Endodermal cell (in vitro differentiated cells): ENCODE measurements at regions not wholly inside any gene's neighbourhood (a gene's known extent, or its start where the extent isn't known, plus 50 kb on each side); places are given as distances from the start of the nearest gene placed in this dataset.

Experiments
- DNase-seq: peaks from one replicate; pipeline ENCODE4 v3.0.0-alpha.2; 2017
- H3K27ac ChIP-seq: 2 replicates; pipeline ENCODE4 v1.5.1; 2013; ENCODE audit warnings: mild to moderate bottlenecking, low read depth, low read length, moderate library complexity
- H3K27me3 ChIP-seq: 2 replicates; pipeline ENCODE4 v1.6.1; 2013; ENCODE audit warnings: mild to moderate bottlenecking, low read length, moderate library complexity; ENCODE audit not compliant: insufficient read depth, control insufficient read depth, poor library complexity, severe bottlenecking
- H3K36me3 ChIP-seq: 2 replicates; pipeline ENCODE4 v1.7.0; 2013; ENCODE audit warnings: mild to moderate bottlenecking, low read length, moderate library complexity; ENCODE audit not compliant: control insufficient read depth, insufficient read depth
- H3K4me1 ChIP-seq: one replicate; pipeline ENCODE4 v1.7.0; 2013; ENCODE audit warnings: low read length; ENCODE audit not compliant: control insufficient read depth, insufficient read depth
- H3K4me3 ChIP-seq: 2 replicates; pipeline ENCODE4 v1.5.1; 2013; ENCODE audit warnings: mild to moderate bottlenecking, low read length, moderate library complexity
- H3K9ac ChIP-seq: 2 replicates; pipeline ENCODE4 v1.6.1; 2013; ENCODE audit warnings: mild to moderate bottlenecking, low read length, moderate library complexity; ENCODE audit not compliant: poor library complexity, severe bottlenecking; ENCODE audit errors: extremely low read depth
- H3K9me3 ChIP-seq: 2 replicates; pipeline ENCODE4 v1.6.1; 2013; ENCODE audit warnings: mild to moderate bottlenecking, low read length, moderate library complexity; ENCODE audit not compliant: control insufficient read depth
- H3K27ac Mint-ChIP-seq: 2 replicates; pipeline ENCODE4 v1.8.0; 2020; ENCODE audit warnings: mixed read lengths
- H3K27me3 Mint-ChIP-seq: 2 replicates; pipeline ENCODE4 v1.8.0; 2021; ENCODE audit warnings: mild to moderate bottlenecking, mixed read lengths; ENCODE audit not compliant: insufficient read depth
- H3K36me3 Mint-ChIP-seq: 2 replicates; pipeline ENCODE4 v1.8.0; 2020; ENCODE audit warnings: low read depth, mixed read lengths
- H3K4me1 Mint-ChIP-seq: 2 replicates; pipeline ENCODE4 v1.8.0; 2020; ENCODE audit warnings: mixed read lengths
- H3K4me3 Mint-ChIP-seq: 2 replicates; pipeline ENCODE4 v1.8.0; 2020; ENCODE audit warnings: mild to moderate bottlenecking, moderate library complexity, mixed read lengths
- H3K9me3 Mint-ChIP-seq: 2 replicates; pipeline ENCODE4 v1.8.0; 2020; ENCODE audit warnings: mild to moderate bottlenecking, mixed read lengths
- WGBS, 2 experiments: methylation state at CpG; one replicate each; pipeline versions ENCODE4 v1.1.5 to v1.1.7; 2013; ENCODE audit warnings: missing lambda C conversion rate in 2 of 2, mixed read lengths in 1 of 2; ENCODE audit not compliant: insufficient coverage in 1 of 2, insufficient read length in 1 of 2; 5-methylcytosine and 5-hydroxymethylcytosine counted together
- TF ChIP-seq, protein P1 (sequence below): fragments of 200-600 bp; sonication (generic); conservative IDR thresholded peaks from 2 replicates; pipeline ENCODE4 v1.5.0; 2021; ENCODE audit warnings: antibody characterized with exemption, mild to moderate bottlenecking

GRCh38 chr10:128976856-128977255 lies 490.2 kb upstream of the MGMT start:
- no peaks in the 10 kb centered on the region for H3K9me3 ChIP-seq
- WGBS, 2 experiments, result 90% methylated on average over 6 to 8 of the region's 8 CpGs

GRCh38 chr10:128978211-128978610 lies 488.8 kb upstream of the MGMT start:
- H3K27ac ChIP-seq, result no peak overlapping the region
- no peak overlapping the region for H3K4me3 ChIP-seq
- TF ChIP-seq, protein P1, sequence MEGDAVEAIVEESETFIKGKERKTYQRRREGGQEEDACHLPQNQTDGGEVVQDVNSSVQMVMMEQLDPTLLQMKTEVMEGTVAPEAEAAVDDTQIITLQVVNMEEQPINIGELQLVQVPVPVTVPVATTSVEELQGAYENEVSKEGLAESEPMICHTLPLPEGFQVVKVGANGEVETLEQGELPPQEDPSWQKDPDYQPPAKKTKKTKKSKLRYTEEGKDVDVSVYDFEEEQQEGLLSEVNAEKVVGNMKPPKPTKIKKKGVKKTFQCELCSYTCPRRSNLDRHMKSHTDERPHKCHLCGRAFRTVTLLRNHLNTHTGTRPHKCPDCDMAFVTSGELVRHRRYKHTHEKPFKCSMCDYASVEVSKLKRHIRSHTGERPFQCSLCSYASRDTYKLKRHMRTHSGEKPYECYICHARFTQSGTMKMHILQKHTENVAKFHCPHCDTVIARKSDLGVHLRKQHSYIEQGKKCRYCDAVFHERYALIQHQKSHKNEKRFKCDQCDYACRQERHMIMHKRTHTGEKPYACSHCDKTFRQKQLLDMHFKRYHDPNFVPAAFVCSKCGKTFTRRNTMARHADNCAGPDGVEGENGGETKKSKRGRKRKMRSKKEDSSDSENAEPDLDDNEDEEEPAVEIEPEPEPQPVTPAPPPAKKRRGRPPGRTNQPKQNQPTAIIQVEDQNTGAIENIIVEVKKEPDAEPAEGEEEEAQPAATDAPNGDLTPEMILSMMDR, result no peak
- no peaks in the 10 kb centered on the region for H3K9me3 ChIP-seq
- Mint-ChIP-seq H3K9me3 (no peaks in the 10 kb centered on the region), H3K4me3 (no peak overlapping the region), H3K27ac (no peak overlapping the region), H3K27me3 (no peaks in the 10 kb centered on the region), H3K36me3 (no peaks in the 10 kb centered on the region), H3K4me1 (no peaks in the 10 kb centered on the region)
- H3K36me3 ChIP-seq, result no peaks in the 10 kb centered on the region
- no peaks in the 10 kb centered on the region for H3K4me1 ChIP-seq
- no peak overlapping the region for H3K9ac ChIP-seq
- WGBS, 2 experiments, result 88 to 94% methylated on average over 6 to 10 of the region's 10 CpGs
- no peak for DNase-seq
- H3K27me3 ChIP-seq, result no peaks in the 10 kb centered on the region

More at GRCh38 chr10:128976856-128977255, 490.2 kb upstream of the MGMT start:
- no peak overlapping the region for H3K27ac ChIP-seq
- no peaks in the 10 kb centered on the region for H3K9me3 Mint-ChIP-seq
- H3K27me3 Mint-ChIP-seq, result no peaks in the 10 kb centered on the region
- H3K4me1 ChIP-seq, result no peaks in the 10 kb centered on the region
- DNase-seq, result no peak
- H3K4me1 Mint-ChIP-seq, result no peaks in the 10 kb centered on the region
- no peak overlapping the region for H3K9ac ChIP-seq
- no peak overlapping the region for H3K27ac Mint-ChIP-seq
- no peak overlapping the region for H3K4me3 Mint-ChIP-seq
- H3K36me3 ChIP-seq, result no peaks in the 10 kb centered on the region
- TF ChIP-seq, protein P1, result peak; percentile 36
- H3K36me3 Mint-ChIP-seq, result no peaks in the 10 kb centered on the region
- no peak overlapping the region for H3K4me3 ChIP-seq
- H3K27me3 ChIP-seq, result no peaks in the 10 kb centered on the region

GRCh38 chr10:128979405-128979804 lies 487.6 kb upstream of the MGMT start:
- DNase-seq, result no peak
- Histone ChIP-seq H3K27ac (no peak overlapping the region), H3K36me3 (no peaks in the 10 kb centered on the region), H3K4me3 (no peak overlapping the region), H3K4me1 (no peaks in the 10 kb centered on the region), H3K27me3 (no peaks in the 10 kb centered on the region), H3K9ac (no peak overlapping the region), H3K9me3 (no peaks in the 10 kb centered on the region)
- H3K9me3 Mint-ChIP-seq, result no peaks in the 10 kb centered on the region
- no peak overlapping the region for H3K4me3 Mint-ChIP-seq
- no peaks in the 10 kb centered on the region for H3K4me1 Mint-ChIP-seq
- TF ChIP-seq, protein P1, result no peak
- H3K36me3 Mint-ChIP-seq, result no peaks in the 10 kb centered on the region
- no peaks in the 10 kb centered on the region for H3K27me3 Mint-ChIP-seq
- 87 to 100% methylated on average over 1 to 4 of the region's 4 CpGs for WGBS, 2 experiments
- no peak overlapping the region for H3K27ac Mint-ChIP-seq
